ENCODE measurements at regions not wholly inside any gene's neighbourhood (a gene's known extent, or its start where the extent isn't known, plus 50 kb on each side); places are given as distances from the start of the nearest gene placed in this dataset.

DNA sequence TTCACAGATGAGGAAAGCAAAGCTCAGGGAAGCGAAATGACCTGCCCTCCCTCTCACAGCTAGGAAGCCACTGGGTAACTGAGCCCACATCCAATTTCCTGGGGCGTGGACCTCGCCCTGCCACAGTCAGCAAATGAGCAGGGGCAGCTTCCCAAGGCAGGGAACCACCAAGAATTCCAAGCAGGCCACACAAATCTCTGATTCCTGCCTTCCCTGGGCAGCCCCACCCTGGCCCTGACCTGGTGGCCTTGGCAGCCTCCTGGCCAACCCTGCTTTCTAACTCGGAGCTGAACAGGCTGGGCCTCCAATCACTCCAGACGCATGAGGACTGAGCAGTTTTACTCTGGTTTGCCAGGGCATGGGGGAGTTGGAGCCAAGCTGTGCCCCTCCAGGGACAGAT, 203.7 kb upstream of the TLE3 start:
- DNase-seq (ENCODE audit: low read depth) = no peak

DNA sequence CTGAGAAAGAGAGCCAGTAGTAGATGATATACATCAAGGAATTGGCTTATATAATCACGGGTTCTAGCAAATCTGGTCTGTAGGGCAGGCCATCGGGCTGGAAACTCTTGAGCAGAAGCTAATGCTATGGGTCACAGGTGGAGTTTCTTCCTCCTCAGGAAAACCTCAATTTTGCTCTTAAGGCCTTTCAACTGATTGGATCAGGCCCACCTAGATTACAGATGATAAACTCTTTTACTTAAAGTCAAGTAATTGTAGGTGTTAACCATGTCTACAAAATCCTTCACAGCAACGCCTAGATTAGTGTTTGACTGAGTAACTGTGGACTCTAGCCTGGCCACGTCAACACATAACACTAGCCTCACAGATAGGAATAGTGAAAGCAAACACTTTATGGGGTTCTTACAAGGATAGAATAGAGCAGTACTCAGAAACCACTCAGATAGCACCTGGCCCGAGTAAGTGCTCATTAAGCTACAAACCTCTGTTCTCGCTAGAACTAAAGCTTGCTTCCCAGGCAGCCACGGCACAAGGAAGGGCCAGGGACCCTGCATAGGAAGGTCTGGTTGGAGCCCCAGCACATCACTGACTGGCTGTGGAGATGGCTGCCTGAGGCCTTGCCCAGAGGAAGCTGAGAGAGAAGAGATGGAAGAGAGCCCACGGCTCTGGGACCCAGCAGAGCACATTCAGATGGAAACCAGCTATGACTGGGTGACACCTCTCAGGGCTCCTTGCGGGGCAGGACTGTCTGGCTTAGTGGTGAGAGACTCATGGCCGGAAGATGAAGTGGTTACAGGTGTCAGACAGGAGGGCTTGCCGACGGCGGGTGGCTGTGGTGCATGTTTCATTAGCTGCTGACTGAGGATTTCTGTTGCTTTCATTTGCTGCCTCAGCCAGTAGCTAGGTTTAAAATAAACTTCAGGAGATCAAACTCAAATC, 202.5 kb upstream of the TLE3 start:
- DNase-seq (ENCODE audit: low read depth) = no peak

DNA sequence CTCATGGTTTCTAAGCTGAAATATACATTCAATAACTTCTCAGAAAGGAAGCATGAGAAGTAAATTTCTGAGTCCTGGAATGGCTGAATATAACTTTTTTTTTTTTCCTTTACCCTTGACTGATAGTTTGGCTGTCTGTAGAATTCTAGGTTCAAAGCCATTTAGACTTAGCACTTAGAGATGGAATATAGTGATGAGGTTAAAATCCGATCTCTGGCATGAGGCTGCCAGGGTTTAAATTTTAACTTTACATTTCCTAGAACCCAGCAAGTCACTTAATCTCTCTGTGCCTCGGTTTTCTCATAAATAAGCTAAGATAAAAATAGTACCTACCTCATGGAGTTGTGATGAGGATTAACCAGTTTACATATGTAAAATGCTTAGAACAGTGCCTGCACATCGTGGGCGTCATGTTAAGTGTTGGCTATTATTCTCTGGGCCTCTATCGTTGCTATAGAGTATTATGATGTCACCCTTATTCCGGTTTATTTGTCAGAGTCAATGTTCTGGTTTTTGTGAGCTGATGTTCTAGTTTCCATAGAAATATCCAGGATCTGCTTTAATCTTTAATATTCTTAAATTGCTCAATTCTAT, 199.8 kb upstream of the TLE3 start:
- DNase-seq (ENCODE audit: low read depth) = no peak

DNA sequence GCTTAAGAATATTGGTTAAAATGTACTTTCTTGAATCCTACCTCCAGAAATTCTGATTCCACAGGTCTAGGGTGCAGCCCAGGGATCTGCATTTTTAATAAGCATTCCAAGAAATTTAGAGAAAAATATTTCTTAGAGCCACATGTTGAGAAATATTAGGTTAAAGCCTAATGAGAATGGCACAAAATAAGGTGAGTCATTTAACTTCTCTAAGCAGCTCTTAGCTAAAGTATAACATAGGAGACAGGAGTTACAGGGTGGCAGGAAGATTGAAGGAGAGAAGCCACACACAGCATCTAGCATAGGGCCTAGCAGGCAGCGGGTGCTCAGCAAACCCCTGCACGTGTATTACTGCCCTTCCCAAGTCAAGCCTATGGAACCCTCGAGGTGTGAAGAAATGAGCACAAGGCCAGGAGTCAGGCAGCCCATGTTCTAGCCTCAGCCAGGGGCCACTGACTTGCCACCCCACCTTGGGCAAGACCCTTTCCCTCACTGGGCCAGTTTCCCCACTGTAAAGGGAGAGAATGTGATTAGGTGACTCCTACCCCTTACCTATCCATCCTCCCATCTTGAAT, 197.1 kb upstream of the TLE3 start:
- no peak for DNase-seq (ENCODE audit: low read depth)

DNA sequence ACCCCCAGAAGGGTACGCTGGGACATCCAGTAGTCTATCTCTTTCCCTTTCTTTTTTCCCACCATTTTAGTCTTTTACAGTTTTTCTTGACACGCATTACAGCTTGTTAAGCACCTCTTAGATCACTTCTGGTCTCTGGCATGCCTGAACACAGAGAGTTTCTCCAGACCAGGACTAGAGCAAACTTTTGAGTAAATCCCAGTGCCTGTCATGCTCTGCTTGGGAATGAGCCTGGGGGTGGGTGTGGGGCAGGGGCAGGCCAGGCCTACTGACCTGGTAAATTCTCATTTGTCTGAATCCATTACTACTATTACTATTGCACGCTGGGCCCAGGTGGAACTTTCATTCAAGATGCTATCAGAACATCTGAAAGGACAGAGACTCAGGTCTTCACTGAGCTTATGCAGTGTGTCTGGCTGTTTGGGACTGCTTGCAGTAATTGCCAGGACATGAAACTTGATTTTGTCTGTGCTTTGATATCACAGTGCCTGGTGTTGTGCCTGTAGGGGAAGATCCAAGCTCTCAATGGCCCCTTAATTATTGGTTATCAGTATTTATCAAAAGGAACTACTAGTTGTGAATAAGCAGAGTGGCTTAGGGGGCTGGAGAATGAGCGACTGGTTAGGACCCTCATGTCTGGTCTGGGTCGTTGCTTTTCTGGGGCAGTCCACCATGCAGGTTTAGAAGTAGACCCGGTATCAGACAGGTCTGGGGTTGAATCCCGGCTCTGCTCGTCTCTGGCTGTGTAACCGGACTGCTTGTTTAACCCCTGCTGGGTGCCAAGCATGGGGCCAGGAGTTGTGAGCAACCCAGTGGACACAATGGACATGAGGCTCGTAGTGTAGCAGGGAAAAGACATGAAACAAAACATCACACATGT, 196.1 kb upstream of the TLE3 start:
- no peak for DNase-seq (ENCODE audit: low read depth)

DNA sequence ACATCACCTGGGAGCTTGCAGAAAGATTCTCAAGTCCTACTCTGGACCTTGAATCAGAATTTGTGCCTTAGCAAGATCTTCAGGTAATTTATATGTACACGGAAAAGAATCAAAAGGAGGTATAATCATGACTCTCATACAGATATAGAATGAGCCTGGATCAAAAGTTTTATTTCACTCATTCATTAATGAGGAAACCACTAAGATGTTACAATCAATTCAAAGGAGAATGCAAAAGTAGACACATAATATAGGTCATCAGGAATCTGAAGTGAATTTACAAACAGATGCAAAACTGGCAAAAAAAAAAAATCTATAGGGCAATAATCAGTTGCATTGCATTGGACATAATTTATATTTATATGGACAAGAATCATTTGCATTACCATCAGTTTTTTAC, 195.4 kb upstream of the TLE3 start:
- no peak for DNase-seq (ENCODE audit: low read depth)

DNA sequence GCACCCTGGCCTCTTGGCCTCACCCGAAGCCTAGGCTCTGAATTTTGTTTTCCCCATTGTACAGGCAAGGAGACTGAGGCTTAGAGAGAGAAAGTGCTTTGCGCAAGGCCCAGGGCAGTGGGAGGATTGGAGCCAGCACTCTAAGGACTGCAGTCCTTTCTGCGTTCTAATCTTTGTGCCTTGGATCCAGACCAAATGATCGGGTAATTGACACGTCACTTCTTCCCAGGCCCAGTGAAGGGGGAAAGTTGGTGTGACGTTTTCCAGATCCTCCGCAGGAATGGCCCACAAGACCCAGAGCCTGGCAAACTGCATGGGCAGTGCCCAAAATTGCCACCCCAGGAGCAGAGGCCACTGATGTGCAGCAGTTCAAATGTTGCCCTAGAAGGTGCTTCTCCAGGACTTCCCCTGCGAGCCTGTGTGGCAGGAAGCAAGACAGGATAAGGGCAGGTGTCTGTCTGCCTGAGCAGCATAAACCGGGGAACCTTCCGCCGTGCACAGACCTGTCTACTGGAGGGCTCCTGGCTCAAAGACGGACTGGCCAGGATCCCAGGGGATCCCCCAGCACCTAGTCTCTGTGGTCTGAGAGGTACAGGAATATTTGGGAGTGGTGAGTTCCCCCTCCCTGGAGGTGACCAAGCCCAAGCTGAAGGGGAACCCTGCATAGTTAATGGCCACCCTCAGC, 194.5 kb upstream of the TLE3 start:
- DNase-seq (ENCODE audit: low read depth) = no peak

DNA sequence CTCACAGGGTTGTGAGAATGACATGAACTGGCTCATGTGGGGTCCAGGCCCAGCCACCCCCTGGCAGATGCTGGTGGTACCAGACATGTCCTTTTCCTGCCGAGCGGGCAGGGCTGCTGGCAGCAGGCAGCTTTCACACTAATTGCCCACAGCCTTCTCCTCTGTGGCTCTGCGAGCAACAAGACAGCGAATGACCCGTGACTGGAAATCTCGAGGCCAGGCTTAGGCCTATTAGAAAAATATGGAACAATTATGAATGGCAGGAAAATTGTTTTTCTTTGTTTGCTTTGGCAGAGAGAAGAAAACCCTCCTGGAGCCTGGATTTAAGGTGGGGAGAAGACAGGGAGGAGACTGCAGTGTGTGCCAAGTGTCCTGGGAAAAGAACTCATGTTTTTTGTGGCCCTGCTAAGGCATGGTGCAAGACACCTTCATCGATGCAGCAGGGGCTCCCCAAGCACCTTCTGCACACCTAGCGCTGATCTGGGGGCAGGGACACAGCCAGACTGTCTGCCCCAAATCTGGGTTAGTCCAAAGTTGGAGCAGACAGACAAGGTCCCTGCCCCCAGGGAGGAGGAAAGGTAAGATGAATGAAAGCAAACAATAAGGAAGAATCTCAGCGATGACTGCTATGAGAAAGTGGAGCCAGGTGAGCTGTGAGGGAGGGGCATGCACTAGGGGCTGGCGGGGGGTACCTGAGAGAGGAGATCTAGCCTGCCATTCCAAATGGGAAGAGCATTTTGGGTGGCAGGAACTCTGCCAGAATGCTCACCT, 193.8 kb upstream of the TLE3 start:
- DNase-seq (ENCODE audit: low read depth) = no peak

DNA sequence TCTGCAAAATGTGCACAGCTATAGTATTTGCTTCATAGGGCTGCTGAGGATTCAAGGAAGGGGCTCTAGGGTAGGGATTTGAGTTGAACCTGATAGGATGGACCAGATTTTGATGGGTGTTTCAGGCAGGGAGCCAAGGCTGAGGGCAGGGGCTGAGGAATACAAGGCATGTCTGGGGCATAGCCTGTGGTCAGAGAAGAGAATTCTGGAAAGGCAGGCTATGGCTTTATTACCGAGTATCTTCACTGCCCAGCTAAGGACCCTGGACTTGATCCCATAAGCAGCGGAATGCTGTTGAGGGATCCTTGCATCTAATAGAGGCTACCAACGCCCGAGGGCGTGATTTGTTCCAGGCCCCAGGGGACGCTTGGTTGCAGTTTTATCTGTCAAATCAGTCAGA, 193.0 kb upstream of the TLE3 start:
- no peak for DNase-seq (ENCODE audit: low read depth)

DNA sequence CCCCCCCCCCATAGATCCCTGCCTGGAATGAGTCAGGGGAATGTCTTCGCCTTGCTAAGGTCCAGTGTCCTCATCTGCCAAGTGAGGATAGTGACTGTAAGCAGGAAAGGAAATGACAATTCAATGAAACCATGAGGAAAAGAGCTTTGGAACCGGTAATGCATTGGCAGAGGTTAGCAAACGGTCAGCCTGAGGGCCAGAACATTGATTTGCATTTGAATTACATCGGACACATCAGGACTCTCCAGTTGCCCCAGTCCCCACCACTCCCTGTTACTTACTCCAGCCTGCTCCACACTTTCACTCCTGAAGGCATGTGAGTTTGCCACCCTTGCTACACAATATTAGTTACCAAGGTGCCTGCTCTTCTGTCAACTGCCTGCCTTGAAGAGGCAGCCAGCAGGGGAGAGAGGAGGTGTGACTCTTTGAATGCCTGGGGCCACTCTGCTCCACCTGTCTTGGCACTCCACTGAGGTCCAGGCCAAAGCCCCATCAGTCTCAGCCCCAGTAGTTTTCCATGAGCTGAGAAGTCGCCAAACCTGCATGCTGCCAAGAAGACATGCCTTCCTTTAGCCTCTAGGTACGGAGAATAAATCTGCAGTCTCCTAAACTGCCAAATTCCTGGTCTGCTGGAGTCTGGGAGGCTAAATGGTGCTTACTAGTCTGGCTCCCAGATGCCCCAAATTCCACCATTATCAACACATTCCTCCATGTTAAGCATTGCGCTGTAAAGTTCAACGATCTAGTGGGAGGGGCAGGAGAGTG, 191.7 kb upstream of the TLE3 start:
- DNase-seq (ENCODE audit: low read depth) = no peak

DNA sequence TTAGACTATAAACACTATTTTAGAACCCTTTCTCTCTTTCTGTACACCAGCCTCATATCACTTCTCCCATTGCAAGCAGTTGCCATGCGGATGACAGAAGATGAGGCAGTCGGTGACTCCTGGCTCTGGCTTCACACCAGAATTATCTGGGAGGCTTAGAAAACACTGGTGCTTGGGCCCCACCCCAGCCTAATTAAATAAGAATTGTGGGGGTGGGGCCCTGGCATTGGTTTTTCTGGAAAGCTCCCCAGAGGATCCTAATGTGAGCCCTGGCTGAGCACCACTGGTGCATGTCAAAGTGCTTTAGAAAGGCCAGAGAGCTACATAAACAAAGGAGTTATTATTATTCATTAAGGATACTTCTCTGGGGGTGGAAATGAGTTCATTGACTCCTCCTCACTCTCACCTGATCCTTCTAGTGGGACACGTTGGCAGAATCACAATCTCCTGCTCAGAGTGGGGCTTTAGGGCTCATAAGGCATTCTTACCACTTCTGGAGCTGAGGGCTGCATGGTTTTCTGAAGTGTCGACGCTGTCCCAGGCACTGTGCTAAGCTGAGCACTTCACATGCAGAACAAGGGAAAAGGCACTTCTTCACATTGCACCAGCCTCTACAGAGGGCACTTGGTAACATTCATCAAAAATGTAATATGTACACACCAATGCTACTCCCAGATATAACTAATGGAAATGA, 188.5 kb upstream of the TLE3 start:
- DNase-seq (ENCODE audit: low read depth) = no peak

DNA sequence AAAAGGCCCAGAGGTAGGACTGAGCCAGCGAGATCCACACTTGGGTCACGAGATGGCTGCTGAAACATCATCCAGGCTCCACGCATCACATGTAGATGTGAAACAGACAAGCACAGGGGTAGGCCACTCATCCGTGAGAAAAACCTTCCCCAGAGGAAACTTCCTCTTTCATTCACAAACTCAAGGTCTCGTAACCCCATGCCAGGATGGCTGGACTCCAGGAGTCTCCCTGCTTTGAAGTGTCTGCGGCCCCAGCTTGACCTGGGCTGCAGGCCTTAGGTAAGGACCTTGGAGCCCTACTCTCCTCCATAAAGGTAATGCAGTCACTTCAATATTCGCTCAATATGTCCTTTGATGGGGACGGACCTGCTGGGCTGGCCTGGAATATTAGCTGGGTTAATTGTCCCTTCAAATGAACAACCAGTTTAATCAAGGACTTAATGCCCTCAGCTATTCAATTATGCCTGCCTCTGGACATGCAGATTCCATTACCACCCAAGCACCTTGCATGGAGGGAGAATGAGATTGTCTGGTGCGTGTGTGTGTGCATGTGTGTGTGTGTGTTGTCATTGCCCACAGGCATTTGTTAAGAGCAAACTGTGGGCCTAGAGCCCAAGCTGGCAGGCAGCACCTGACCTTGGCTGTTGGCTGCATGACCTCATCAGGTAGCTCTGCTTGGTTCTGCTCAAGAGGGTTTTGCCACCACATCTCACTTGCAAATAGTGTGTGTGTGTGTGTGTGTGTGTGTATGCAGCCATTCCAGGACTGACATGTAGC, 186.9 kb upstream of the TLE3 start:
- no peak for DNase-seq (ENCODE audit: low read depth)

DNA sequence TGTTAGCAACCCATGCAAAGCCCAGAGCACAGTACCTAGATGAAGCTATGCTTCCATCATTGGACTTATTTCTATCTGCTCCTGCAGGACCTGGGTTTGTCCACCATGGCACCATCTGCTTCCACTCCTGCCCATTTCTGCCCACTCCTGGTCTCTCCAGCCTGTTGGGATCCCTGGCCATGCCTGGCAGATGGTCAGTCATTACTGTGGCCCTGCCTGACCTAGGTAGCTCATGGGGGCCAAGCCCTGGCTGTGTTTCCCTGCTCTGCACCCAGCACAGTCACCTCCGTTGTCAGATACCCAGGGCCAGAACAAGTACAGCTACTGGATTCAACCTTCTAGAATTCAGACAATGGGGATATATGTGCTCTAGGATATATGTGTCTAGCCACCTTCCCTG, 185.8 kb upstream of the TLE3 start:
- no peak for DNase-seq (ENCODE audit: low read depth)

DNA sequence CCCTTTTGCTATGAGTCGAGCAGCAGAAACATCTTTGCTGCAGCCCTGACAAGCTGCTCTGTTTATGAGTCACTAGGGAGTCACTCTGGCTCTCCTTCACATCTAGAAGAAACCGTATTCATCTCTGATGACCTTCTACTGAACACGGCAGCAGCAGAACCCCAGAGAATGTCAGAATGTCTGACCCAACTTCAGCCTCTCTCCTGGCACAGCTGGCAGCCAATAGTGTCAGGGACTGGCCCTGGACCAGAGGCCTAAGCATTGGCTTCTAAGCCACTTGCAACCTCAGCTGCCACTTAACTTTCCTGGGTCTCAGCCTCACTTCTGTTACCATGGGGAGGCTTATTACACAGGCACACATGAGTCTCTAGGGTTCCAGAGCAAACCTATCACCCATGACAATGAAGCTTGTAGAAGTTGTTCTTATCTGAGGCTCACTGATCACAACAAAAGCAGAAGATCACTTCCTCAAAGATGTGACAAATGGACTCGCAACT, 184.1 kb upstream of the TLE3 start:
- DNase-seq (ENCODE audit: low read depth) = no peak

DNA sequence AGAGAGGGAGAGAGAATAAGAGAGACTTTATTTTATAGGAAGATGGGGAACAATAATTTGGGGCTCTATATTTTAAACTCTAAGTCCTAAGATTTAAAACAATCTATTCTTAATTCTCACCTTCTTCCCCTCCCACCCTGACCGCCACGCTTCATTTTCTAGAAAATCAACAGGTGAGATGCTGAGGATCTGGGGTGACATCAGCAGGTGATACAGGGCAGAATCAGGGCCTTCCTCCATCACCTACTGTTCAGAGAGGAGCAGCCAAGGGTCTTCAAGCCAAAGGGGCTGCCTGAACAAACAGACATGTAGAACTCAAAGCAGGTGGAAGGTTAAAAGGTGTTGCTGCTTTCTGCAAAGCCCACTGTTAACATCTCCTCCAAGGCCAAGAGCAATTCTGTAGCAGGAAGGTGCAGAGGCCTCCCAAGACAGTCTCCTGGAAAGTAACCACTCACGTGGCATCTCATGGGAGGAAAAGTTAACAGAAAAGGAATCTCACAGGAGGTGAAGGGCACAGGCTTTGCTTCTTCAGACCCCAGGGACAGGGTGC, 183.6 kb upstream of the TLE3 start:
- no peak for DNase-seq (ENCODE audit: low read depth)

DNA sequence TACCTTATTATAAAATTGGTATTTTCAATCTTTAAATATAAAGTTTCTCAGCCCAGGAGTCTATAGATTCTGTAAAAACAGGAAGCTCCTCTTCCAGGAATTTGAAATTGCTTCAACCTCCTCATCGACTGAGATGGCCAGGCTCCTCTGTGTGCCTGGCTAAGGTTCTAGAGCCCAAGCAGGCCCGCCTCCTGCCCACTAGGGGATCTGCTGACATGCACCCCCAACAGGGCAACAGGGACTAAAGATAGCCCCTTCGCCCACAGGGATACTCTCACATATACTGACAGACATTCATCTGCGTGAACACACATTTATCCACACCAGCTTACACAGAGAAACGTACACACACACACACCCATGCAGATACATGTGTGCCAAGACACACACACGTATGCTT, 183.1 kb upstream of the TLE3 start:
- DNase-seq (ENCODE audit: low read depth) = no peak

DNA sequence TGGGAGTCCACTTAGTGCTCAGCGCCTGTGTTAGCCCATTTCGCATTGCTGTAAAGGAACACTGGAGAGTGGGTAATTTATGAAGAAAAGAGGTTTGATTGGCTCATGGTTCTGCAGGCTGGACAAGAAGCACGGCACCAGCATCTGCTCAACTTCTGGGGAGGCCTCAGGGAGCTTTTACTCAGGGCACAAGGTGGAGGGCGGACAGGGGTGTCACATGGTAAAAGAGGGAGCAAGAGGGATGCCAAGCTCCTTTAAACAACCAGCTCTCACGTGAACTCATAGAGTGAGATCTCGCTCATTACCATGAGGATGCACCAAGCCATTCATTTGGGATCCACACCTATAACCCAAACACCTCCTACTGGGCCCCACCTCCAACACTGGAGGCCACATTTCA, 181.4 kb upstream of the TLE3 start:
- no peak for DNase-seq (ENCODE audit: low read depth)

DNA sequence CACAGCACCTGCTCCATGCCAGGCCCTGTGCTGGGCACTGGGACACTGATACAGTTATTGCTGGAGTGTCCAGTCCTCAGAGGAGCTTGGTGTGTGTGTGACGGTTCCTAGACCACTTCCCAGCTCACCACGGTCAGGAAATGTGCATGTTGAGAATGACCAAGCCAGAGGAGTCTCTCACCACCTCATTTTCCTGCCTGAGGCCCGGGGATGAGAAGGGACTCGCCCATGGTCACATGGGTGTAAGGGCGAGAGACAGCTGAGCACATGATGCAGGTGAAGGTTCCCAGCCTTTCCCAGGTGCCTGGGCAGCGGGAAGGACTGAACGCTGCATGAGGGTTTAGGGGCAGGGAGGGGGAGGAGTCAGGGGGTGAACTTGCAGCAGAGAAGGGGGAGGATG, 180.9 kb upstream of the TLE3 start:
- DNase-seq (ENCODE audit: low read depth) = no peak
